ENCODE measurements at regions not wholly inside any gene's neighbourhood (a gene's known extent, or its start where the extent isn't known, plus 50 kb on each side); places are given as distances from the start of the nearest gene placed in this dataset.

- no peak for TF ChIP-seq CTCF (IDR thresholded peaks at IDR 0.05; ENCODE audit: low read depth, low read length)
- no peak for TF ChIP-seq MYC (IDR thresholded peaks at IDR 0.05; ENCODE audit: low read depth, low read length)
- no peak for TF ChIP-seq POLR2A (IDR thresholded peaks at IDR 0.05; ENCODE audit: extremely low read depth, insufficient read length)
- TF ChIP-seq, protein P1, sequence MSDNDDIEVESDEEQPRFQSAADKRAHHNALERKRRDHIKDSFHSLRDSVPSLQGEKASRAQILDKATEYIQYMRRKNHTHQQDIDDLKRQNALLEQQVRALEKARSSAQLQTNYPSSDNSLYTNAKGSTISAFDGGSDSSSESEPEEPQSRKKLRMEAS (IDR thresholded peaks at IDR 0.05; ENCODE audit: low read depth, low read length) = no peak
Observed at GRCh38 chr13:47399599-47399998, 502.7 kb upstream of the HTR2A start.

All from NB4 (cell line).